NB4 (cell line): ENCODE measurements at regions not wholly inside any gene's neighbourhood (a gene's known extent, or its start where the extent isn't known, plus 50 kb on each side); places are given as distances from the start of the nearest gene placed in this dataset.

Source experiments
- DNase-seq: peaks from one replicate; pipeline ENCODE4 v3.0.0; 2010; ENCODE audit warnings: low read depth
- H3K4me3 ChIP-seq: one replicate; pipeline ENCODE4 v1.5.1; 2011; ENCODE audit warnings: mild to moderate bottlenecking, low read depth, low read length, moderate library complexity
- CTCF ChIP-seq: IDR thresholded peaks from one replicate; pipeline ENCODE4 v1.5.1; 2012; ENCODE audit warnings: low read depth, low read length
- MAX ChIP-seq: IDR thresholded peaks from 2 replicates; pipeline ENCODE4 v1.6.1; 2011; ENCODE audit warnings: low read depth, low read length
- MYC ChIP-seq: IDR thresholded peaks from 2 replicates; pipeline ENCODE4 v1.6.1; 2011; ENCODE audit warnings: low read depth, low read length
- POLR2A ChIP-seq: IDR thresholded peaks from 2 replicates; pipeline ENCODE4 v1.6.1; 2011; ENCODE audit warnings: mild to moderate bottlenecking; ENCODE audit not compliant: insufficient read length; ENCODE audit errors: extremely low read depth

GRCh38 chr1:220997791-220998190, 118.5 kb downstream of the HLX start:
- TF ChIP-seq MYC: no peak
- no peak for TF ChIP-seq CTCF
- no peak for TF ChIP-seq POLR2A
- TF ChIP-seq MAX: no peak
- DNase-seq: no peak
- H3K4me3 ChIP-seq: no peak overlapping the region

GRCh38 chr1:220999872-221000863, 120.9 kb downstream of the HLX start:
- peak; percentile 73 for DNase-seq

GRCh38 chr1:221001167-221001566, 121.9 kb downstream of the HLX start:
- no peak for TF ChIP-seq CTCF
- no peak for TF ChIP-seq MYC
- no peak for TF ChIP-seq MAX
- no peak for TF ChIP-seq POLR2A
- H3K4me3 ChIP-seq: no peak overlapping the region
- DNase-seq: no peak

More at GRCh38 chr1:220999872-221000863, 120.9 kb downstream of the HLX start:
- no peak for TF ChIP-seq POLR2A
- no peak for TF ChIP-seq CTCF
- no peak for TF ChIP-seq MAX
- TF ChIP-seq MYC: no peak
- H3K4me3 ChIP-seq: no peak overlapping the region

GRCh38 chr1:221002601-221003000, 123.4 kb downstream of the HLX start:
- no peak for TF ChIP-seq MYC
- TF ChIP-seq CTCF: no peak
- no peak for TF ChIP-seq POLR2A
- no peak for TF ChIP-seq MAX
- H3K4me3 ChIP-seq: no peak overlapping the region
- no peak for DNase-seq

GRCh38 chr1:221011145-221011544, 131.9 kb downstream of the HLX start:
- no peak for DNase-seq
- TF ChIP-seq CTCF: no peak
- TF ChIP-seq MYC: no peak
- TF ChIP-seq POLR2A: no peak
- no peak for TF ChIP-seq MAX
- no peak overlapping the region for H3K4me3 ChIP-seq
